Effector memory CD4-positive, alpha-beta T cell (primary cell): ENCODE measurements at regions not wholly inside any gene's neighbourhood (a gene's known extent, or its start where the extent isn't known, plus 50 kb on each side); places are given as distances from the start of the nearest gene placed in this dataset.

Experiments used
- DNase-seq, 3 donors: peaks; one replicate each; pipeline ENCODE4 v3.0.0-alpha.2; 2020
- H3K27ac ChIP-seq: 2 replicates; pipeline ENCODE4 v1.7.0; 2013; ENCODE audit warnings: mild to moderate bottlenecking, low read length, moderate library complexity; ENCODE audit not compliant: insufficient read depth, poor library complexity, severe bottlenecking
- H3K27me3 ChIP-seq: replicated peaks from 2 replicates; pipeline ENCODE4 v1.7.0; 2013; ENCODE audit warnings: mild to moderate bottlenecking, low read length; ENCODE audit not compliant: insufficient read depth, control insufficient read depth, poor library complexity, severe bottlenecking
- H3K36me3 ChIP-seq: 2 replicates; pipeline ENCODE4 v1.7.0; 2013; ENCODE audit warnings: mild to moderate bottlenecking, low read length, moderate library complexity; ENCODE audit not compliant: control insufficient read depth, insufficient read depth
- H3K4me1 ChIP-seq: 2 replicates; pipeline ENCODE4 v1.7.0; 2013; ENCODE audit warnings: low read length, mild to moderate bottlenecking; ENCODE audit not compliant: control insufficient read depth, insufficient read depth, poor library complexity, severe bottlenecking
- H3K4me3 ChIP-seq: 2 replicates; pipeline ENCODE4 v1.7.0; 2013; ENCODE audit warnings: low read length, low read depth, mild to moderate bottlenecking; ENCODE audit not compliant: insufficient read depth, poor library complexity, severe bottlenecking
- H3K9me3 ChIP-seq: 2 replicates; pipeline ENCODE4 v1.7.0; 2013; ENCODE audit warnings: mild to moderate bottlenecking, low read length, moderate library complexity; ENCODE audit not compliant: control insufficient read depth

- Histone ChIP-seq H3K9me3 (no peaks in the 10 kb centered on the region), H3K4me1 (no peaks in the 10 kb centered on the region), H3K27me3 (no peaks in the 10 kb centered on the region), H3K36me3 (no peaks in the 10 kb centered on the region), H3K27ac (no peak overlapping the region), H3K4me3 (no peak overlapping the region)
- DNase-seq, result no peak
Measured at GRCh38 chr15:70214276-70214675, 116.6 kb upstream of the TLE3 start.

GRCh38 chr15:70213794-70214193 is 116.1 kb upstream of the TLE3 start:
- no peaks in the 10 kb centered on the region for H3K27me3 ChIP-seq
- DNase-seq, result no peak
- H3K36me3 ChIP-seq, result no peaks in the 10 kb centered on the region
- no peaks in the 10 kb centered on the region for H3K9me3 ChIP-seq
- no peak overlapping the region for H3K4me3 ChIP-seq
- H3K4me1 ChIP-seq, result no peaks in the 10 kb centered on the region
- no peak overlapping the region for H3K27ac ChIP-seq

- Histone ChIP-seq H3K27ac (no peak overlapping the region), H3K9me3 (no peaks in the 10 kb centered on the region), H3K4me3 (no peak overlapping the region), H3K4me1 (no peaks in the 10 kb centered on the region), H3K27me3 (no peaks in the 10 kb centered on the region), H3K36me3 (no peaks in the 10 kb centered on the region)
- no peak for DNase-seq
Measured at GRCh38 chr15:70212963-70213315, 115.2 kb upstream of the TLE3 start.

- Histone ChIP-seq H3K4me3 (no peak overlapping the region), H3K27ac (no peak overlapping the region), H3K9me3 (no peaks in the 10 kb centered on the region), H3K4me1 (no peaks in the 10 kb centered on the region), H3K27me3 (no peaks in the 10 kb centered on the region), H3K36me3 (no peaks in the 10 kb centered on the region)
- DNase-seq, result no peak
Measured at GRCh38 chr15:70212286-70212962, 114.7 kb upstream of the TLE3 start.

GRCh38 chr15:70210528-70210927 is 112.8 kb upstream of the TLE3 start:
- no peaks in the 10 kb centered on the region for H3K9me3 ChIP-seq
- DNase-seq, result no peak
- H3K36me3 ChIP-seq, result no peaks in the 10 kb centered on the region
- no peaks in the 10 kb centered on the region for H3K4me1 ChIP-seq
- H3K4me3 ChIP-seq, result no peak overlapping the region
- H3K27me3 ChIP-seq, result no peaks in the 10 kb centered on the region
- no peak overlapping the region for H3K27ac ChIP-seq

GRCh38 chr15:70210076-70210475 is 112.4 kb upstream of the TLE3 start:
- no peaks in the 10 kb centered on the region for H3K27me3 ChIP-seq
- DNase-seq, result no peak

GRCh38 chr15:70209499-70209898 is 111.8 kb upstream of the TLE3 start:
- Histone ChIP-seq H3K27me3 (no peaks in the 10 kb centered on the region), H3K4me3 (no peak overlapping the region), H3K27ac (no peak overlapping the region), H3K36me3 (no peaks in the 10 kb centered on the region), H3K4me1 (no peaks in the 10 kb centered on the region), H3K9me3 (no peaks in the 10 kb centered on the region)
- no peak for DNase-seq

More at GRCh38 chr15:70210076-70210475, 112.4 kb upstream of the TLE3 start:
- H3K4me3 ChIP-seq, result no peak overlapping the region
- no peaks in the 10 kb centered on the region for H3K9me3 ChIP-seq
- H3K4me1 ChIP-seq, result no peaks in the 10 kb centered on the region
- H3K27ac ChIP-seq, result no peak overlapping the region
- no peaks in the 10 kb centered on the region for H3K36me3 ChIP-seq

GRCh38 chr15:70208332-70208731 is 110.6 kb upstream of the TLE3 start:
- no peak overlapping the region for H3K4me3 ChIP-seq
- no peaks in the 10 kb centered on the region for H3K9me3 ChIP-seq
- no peak for DNase-seq
- H3K27ac ChIP-seq, result no peak overlapping the region
- no peaks in the 10 kb centered on the region for H3K27me3 ChIP-seq
- no peaks in the 10 kb centered on the region for H3K4me1 ChIP-seq
- no peaks in the 10 kb centered on the region for H3K36me3 ChIP-seq

GRCh38 chr15:70206668-70207067 is 109.0 kb upstream of the TLE3 start:
- no peak for DNase-seq
- no peaks in the 10 kb centered on the region for H3K27me3 ChIP-seq
- no peaks in the 10 kb centered on the region for H3K9me3 ChIP-seq
- no peak overlapping the region for H3K4me3 ChIP-seq
- H3K27ac ChIP-seq, result no peak overlapping the region
- H3K36me3 ChIP-seq, result no peaks in the 10 kb centered on the region
- H3K4me1 ChIP-seq, result no peaks in the 10 kb centered on the region

- Histone ChIP-seq H3K27me3 (no peaks in the 10 kb centered on the region), H3K4me1 (no peaks in the 10 kb centered on the region), H3K36me3 (no peaks in the 10 kb centered on the region), H3K27ac (no peak overlapping the region), H3K9me3 (no peaks in the 10 kb centered on the region), H3K4me3 (no peak overlapping the region)
- no peak for DNase-seq
Measured at GRCh38 chr15:70204652-70205051, 106.9 kb upstream of the TLE3 start.
